ENCODE measurements at regions not wholly inside any gene's neighbourhood (a gene's known extent, or its start where the extent isn't known, plus 50 kb on each side); places are given as distances from the start of the nearest gene placed in this dataset.

- Histone ChIP-seq H3K27ac (no peak overlapping the region), H3K4me1 (no peaks in the 10 kb centered on the region), H3K4me3 (no peak overlapping the region), H3K27me3 (no peaks in the 10 kb centered on the region), H3K36me3 (replicated peaks in 1 of 2; ENCODE audit: insufficient read depth in 1 of 2, low read depth in 2 of 2) (no peaks in the 10 kb centered on the region), H3K9me3 (peaks cover 0 to 9% (median 0%) of the 10 kb centered on the region in 3 donors)
- 44 to 47% methylated on average over 5 of the region's 5 CpGs for WGBS, 2 donors
- TF ChIP-seq, protein P1, sequence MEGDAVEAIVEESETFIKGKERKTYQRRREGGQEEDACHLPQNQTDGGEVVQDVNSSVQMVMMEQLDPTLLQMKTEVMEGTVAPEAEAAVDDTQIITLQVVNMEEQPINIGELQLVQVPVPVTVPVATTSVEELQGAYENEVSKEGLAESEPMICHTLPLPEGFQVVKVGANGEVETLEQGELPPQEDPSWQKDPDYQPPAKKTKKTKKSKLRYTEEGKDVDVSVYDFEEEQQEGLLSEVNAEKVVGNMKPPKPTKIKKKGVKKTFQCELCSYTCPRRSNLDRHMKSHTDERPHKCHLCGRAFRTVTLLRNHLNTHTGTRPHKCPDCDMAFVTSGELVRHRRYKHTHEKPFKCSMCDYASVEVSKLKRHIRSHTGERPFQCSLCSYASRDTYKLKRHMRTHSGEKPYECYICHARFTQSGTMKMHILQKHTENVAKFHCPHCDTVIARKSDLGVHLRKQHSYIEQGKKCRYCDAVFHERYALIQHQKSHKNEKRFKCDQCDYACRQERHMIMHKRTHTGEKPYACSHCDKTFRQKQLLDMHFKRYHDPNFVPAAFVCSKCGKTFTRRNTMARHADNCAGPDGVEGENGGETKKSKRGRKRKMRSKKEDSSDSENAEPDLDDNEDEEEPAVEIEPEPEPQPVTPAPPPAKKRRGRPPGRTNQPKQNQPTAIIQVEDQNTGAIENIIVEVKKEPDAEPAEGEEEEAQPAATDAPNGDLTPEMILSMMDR (IDR thresholded peaks at IDR 0.05) = no peak
- TF ChIP-seq POLR2A (IDR thresholded peaks at IDR 0.05) = no peak
- no peak for ATAC-seq
- no peak for DNase-seq
- intact Hi-C loops (cut with DNase I) = no loop called here
Measured at GRCh38 chr2:60271713-60272112, 281.7 kb downstream of the BCL11A start.

DNA sequence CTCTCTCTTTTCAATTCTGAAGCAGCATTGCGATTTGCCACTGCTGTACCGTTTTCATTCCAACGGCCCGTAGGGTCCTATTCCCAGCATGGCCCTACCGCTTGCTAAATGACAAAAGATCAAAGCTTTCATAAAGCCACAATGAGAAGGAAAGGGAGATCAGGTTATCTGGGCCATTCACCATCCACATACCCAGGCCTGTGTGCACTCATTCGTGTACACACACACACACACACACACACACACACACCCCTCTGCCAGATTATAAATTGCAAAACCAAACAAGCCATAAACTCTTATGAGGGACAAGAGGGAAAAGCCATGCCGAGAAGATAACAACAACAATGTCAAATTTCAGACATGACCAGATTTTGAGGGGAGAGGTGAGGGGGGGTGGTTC, 282.3 kb downstream of the BCL11A start:
- Histone ChIP-seq H3K4me1 (no peaks in the 10 kb centered on the region), H3K27me3 (no peaks in the 10 kb centered on the region), H3K27ac (no peak overlapping the region), H3K9me3 (peaks cover 0 to 9% (median 0%) of the 10 kb centered on the region in 3 donors), H3K4me3 (no peak overlapping the region), H3K36me3 (replicated peaks in 1 of 2; ENCODE audit: insufficient read depth in 1 of 2, low read depth in 2 of 2) (no peaks in the 10 kb centered on the region)
- TF ChIP-seq, protein P1 (IDR thresholded peaks at IDR 0.05) = no peak
- TF ChIP-seq POLR2A (IDR thresholded peaks at IDR 0.05) = no peak
- ATAC-seq (no peak), DNase-seq (no peak)
- WGBS, 2 donors = 72 to 77% methylated on average over 7 of the region's 7 CpGs
- intact Hi-C loops (cut with DNase I) = no loop called here

GRCh38 chr2:60268661-60269060, 284.8 kb downstream of the BCL11A start:
- H3K4me3 ChIP-seq = no peak overlapping the region
- no peaks in the 10 kb centered on the region for H3K9me3 ChIP-seq
- intact Hi-C loops (cut with DNase I) = no loop called here
- WGBS, 2 donors = 89 to 91% methylated on average over 2 of the region's 2 CpGs
- H3K27ac ChIP-seq = no peak overlapping the region
- DNase-seq = no peak
- TF ChIP-seq POLR2A (IDR thresholded peaks at IDR 0.05) = no peak
- TF ChIP-seq, protein P1 (IDR thresholded peaks at IDR 0.05) = no peak
- no peaks in the 10 kb centered on the region for H3K36me3 ChIP-seq (replicated peaks in 1 of 2; ENCODE audit: insufficient read depth in 1 of 2, low read depth in 2 of 2)
- no peaks in the 10 kb centered on the region for H3K27me3 ChIP-seq
- H3K4me1 ChIP-seq = no peaks in the 10 kb centered on the region
- no peak for ATAC-seq

- Histone ChIP-seq H3K4me3 (no peak overlapping the region), H3K27ac (no peak overlapping the region), H3K27me3 (no peaks in the 10 kb centered on the region), H3K4me1 (no peaks in the 10 kb centered on the region), H3K36me3 (replicated peaks in 1 of 2; ENCODE audit: insufficient read depth in 1 of 2, low read depth in 2 of 2) (no peaks in the 10 kb centered on the region), H3K9me3 (no peaks in the 10 kb centered on the region)
- WGBS, 2 donors = 77 to 80% methylated on average over 4 of the region's 4 CpGs
- no peak for DNase-seq
- intact Hi-C loops (cut with DNase I) = no loop called here
- TF ChIP-seq, protein P1 (IDR thresholded peaks at IDR 0.05) = no peak
- no peak for TF ChIP-seq POLR2A (IDR thresholded peaks at IDR 0.05)
- ATAC-seq = no peak
Measured at GRCh38 chr2:60268032-60268431, 285.4 kb downstream of the BCL11A start.

DNA sequence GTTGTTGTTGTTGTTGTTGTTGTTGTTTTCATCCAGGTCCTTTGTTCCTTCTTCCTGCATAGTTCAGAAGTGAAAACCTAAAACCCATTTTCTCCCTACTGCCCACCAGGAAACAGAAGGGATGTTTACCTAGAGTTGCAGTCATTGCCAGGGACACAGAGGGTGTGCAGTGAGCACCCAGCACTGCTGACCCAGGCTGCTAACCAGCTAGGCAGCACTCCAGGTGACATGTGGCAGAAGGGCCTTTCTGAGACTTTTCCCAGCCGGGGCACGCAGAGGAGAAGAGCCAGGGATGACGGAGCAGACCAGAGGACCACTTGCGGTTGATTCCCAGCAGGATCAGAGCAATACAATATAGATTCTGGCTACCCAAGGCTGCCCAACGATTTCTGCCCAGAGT, 286.3 kb downstream of the BCL11A start:
- intact Hi-C loops (cut with DNase I) = no loop called here

More for the DNA sequence above, 286.3 kb downstream of the BCL11A start:
- TF ChIP-seq, protein P1 (IDR thresholded peaks at IDR 0.05) = no peak
- no peak for TF ChIP-seq POLR2A (IDR thresholded peaks at IDR 0.05)
- Histone ChIP-seq H3K27me3 (no peaks in the 10 kb centered on the region), H3K9me3 (no peaks in the 10 kb centered on the region), H3K4me1 (no peaks in the 10 kb centered on the region), H3K4me3 (no peak overlapping the region), H3K36me3 (replicated peaks in 1 of 2; ENCODE audit: insufficient read depth in 1 of 2, low read depth in 2 of 2) (no peaks in the 10 kb centered on the region), H3K27ac (no peak overlapping the region)
- 61 to 71% methylated on average over 5 of the region's 5 CpGs for whole genome bisulfite sequencing, 2 donors
- peak in 1 of 4 donors; percentile 24 for DNase-seq
- no peak for ATAC-seq
